ENCODE measurements at regions not wholly inside any gene's neighbourhood (a gene's known extent, or its start where the extent isn't known, plus 50 kb on each side); places are given as distances from the start of the nearest gene placed in this dataset.

DNA sequence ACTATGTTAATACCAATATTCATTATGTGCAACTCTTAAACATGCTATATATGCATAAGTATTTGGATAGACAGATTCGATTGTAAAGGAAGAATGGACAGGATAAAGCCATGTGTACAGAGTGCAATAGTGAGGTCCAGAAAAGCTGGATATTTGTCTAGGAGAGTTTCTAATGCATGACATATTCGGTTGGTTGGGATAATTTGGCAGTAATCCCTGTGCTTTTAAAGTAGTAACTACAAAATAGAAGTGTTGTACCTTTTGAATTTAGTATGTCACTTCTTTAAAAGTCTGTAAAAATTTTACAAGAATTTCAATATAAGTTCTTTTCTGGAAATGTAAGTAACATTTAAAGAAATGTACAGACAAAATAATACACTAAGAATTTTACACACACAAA lies 774.5 kb downstream of the USP25 start:
- intact Hi-C loops (cut with DNase I), result no loop called here
- Histone ChIP-seq H3K4me3 (no peak overlapping the region), H3K36me3 (no peaks in the 10 kb centered on the region), H3K9me3 (no peaks in the 10 kb centered on the region), H3K27me3 (no peaks in the 10 kb centered on the region), H3K27ac (no peak overlapping the region), H3K4me1 (peaks cover 0 to 33% (median 18%) of the 10 kb centered on the region in 9 donors)
- TF ChIP-seq, protein P1, sequence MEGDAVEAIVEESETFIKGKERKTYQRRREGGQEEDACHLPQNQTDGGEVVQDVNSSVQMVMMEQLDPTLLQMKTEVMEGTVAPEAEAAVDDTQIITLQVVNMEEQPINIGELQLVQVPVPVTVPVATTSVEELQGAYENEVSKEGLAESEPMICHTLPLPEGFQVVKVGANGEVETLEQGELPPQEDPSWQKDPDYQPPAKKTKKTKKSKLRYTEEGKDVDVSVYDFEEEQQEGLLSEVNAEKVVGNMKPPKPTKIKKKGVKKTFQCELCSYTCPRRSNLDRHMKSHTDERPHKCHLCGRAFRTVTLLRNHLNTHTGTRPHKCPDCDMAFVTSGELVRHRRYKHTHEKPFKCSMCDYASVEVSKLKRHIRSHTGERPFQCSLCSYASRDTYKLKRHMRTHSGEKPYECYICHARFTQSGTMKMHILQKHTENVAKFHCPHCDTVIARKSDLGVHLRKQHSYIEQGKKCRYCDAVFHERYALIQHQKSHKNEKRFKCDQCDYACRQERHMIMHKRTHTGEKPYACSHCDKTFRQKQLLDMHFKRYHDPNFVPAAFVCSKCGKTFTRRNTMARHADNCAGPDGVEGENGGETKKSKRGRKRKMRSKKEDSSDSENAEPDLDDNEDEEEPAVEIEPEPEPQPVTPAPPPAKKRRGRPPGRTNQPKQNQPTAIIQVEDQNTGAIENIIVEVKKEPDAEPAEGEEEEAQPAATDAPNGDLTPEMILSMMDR (IDR thresholded peaks at IDR 0.05), result no peak
- no peak for ATAC-seq
- WGBS, 2 donors, result 42 to 44% methylated on average over 2 of the region's 2 CpGs
- DNase-seq, result no peak

DNA sequence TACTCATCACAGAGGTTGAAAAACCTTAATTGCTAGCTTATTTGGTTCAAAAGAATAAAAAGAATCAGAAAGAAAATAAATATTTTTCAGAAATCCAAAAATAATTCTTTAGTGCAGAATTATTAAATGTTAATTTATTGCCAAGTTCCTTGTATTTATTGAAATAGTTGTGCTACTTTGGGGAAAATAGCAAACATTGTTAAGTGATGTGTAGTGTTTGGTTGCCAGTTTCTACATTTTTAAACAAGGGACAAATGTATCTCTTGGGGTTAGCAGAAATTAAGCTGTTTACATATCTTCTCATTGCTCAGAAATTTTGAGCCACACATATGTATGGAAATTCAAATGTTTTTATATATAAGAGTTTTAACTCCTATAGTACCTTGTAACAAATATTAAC lies 775.0 kb downstream of the USP25 start:
- Histone ChIP-seq H3K4me3 (no peak overlapping the region), H3K36me3 (no peaks in the 10 kb centered on the region), H3K27me3 (no peaks in the 10 kb centered on the region), H3K27ac (no peak overlapping the region), H3K9me3 (no peaks in the 10 kb centered on the region), H3K4me1 (peaks cover 0 to 37% (median 18%) of the 10 kb centered on the region in 9 donors)
- DNase-seq, result no peak
- TF ChIP-seq, protein P1 (IDR thresholded peaks at IDR 0.05), result no peak
- intact Hi-C loops (cut with DNase I), result no loop called here
- ATAC-seq, result no peak

DNA sequence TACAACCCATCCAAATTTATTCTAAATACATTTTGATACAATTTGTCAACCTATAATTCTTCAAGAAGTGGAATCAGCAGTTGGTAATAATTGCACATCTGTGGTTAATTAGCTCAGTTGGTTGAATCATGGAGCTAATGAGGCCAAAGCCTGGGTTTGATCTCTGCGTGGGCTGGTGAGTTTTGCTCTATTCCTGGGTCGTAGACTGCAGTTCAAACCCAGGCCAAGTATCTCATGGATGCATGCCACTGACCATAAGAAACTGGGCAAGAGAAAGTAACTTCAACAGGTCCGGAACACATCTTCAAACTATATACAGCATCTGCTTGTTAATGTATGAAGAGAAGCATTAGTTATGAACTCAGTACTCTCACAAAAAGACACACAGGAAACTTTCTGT lies 779.7 kb downstream of the USP25 start:
- H3K27ac ChIP-seq, result peak overlapping the region in 2 of 10 donors; percentile 4 to 29
- peaks cover 0 to 37% (median 11%) of the 10 kb centered on the region in 9 donors for H3K4me1 ChIP-seq
- WGBS, 2 donors, result 54 to 60% methylated on average over 3 of the region's 3 CpGs
- ATAC-seq, result peak in 2 of 8 donors; percentile 28 to 35
- peaks cover 0 to 12% (median 0%) of the 10 kb centered on the region in 11 donors for H3K9me3 ChIP-seq
- no peak for DNase-seq
- no peaks in the 10 kb centered on the region for H3K27me3 ChIP-seq
- TF ChIP-seq, protein P1 (IDR thresholded peaks at IDR 0.05), result no peak
- H3K4me3 ChIP-seq, result no peak overlapping the region
- intact Hi-C loops (cut with DNase I), result no loop called here
- H3K36me3 ChIP-seq, result no peaks in the 10 kb centered on the region

DNA sequence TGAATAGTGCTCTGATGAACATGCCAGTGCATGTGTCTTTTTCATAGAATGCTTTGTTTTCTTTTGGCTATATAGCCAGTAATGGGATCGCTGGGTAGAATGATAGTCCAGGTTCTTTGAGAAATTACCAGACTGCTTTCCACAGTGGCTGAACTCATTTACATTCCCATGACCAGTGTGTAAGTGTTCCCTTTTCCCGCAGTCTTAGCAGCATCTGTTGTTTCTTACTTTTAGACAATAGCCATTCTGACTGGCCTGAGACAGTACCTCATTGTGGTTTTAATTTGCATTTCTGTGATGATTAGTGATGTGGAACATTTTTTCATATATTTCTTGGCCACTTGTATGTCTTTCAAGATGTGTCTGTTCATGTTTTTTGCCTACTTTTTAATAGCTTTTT lies 784.5 kb downstream of the USP25 start:
- TF ChIP-seq, protein P1 (IDR thresholded peaks at IDR 0.05), result no peak
- WGBS, 2 donors, result 94 to 97% methylated on average over 2 of the region's 2 CpGs
- DNase-seq (no peak), ATAC-seq (no peak)
- Histone ChIP-seq H3K27me3 (no peaks in the 10 kb centered on the region), H3K9me3 (peaks cover 0 to 25% (median 9%) of the 10 kb centered on the region in 11 donors), H3K4me1 (peaks cover 0 to 16% (median 7%) of the 10 kb centered on the region in 9 donors), H3K27ac (no peak overlapping the region), H3K4me3 (no peak overlapping the region), H3K36me3 (no peaks in the 10 kb centered on the region)
- intact Hi-C loops (cut with DNase I), result no loop called here
